HG03442 (cell line): ENCODE measurements at regions not wholly inside any gene's neighbourhood (a gene's known extent, or its start where the extent isn't known, plus 50 kb on each side); places are given as distances from the start of the nearest gene placed in this dataset.
"Not testable (repeated sequence)": the region's sequence is repeated elsewhere in the genome, so short reads cannot be mapped to it uniquely, and the experiment has no call there.

Source experiments
- ATAC-seq: cut with Tn5 transposase; IDR thresholded peaks from one replicate; pipeline ENCODE4 v1.9.1; 2021; ENCODE audit warnings: mild to moderate bottlenecking, moderate library complexity; ENCODE audit not compliant: unreplicated experiment

- no peak for ATAC-seq
These were observed 248.5 kb upstream of the ONECUT1 start for GRCh38 chr15:53038655-53038941.

GRCh38 chr15:53037904-53038654 lies 247.9 kb upstream of the ONECUT1 start:
- no peak for ATAC-seq

- ATAC-seq = no peak
These were observed 246.5 kb upstream of the ONECUT1 start for GRCh38 chr15:53036641-53037040.

GRCh38 chr15:53034767-53035245 lies 244.7 kb upstream of the ONECUT1 start:
- ATAC-seq = no peak

- ATAC-seq = no peak
These were observed 243.6 kb upstream of the ONECUT1 start for GRCh38 chr15:53033709-53034108.

GRCh38 chr15:53031469-53031868 lies 241.3 kb upstream of the ONECUT1 start:
- ATAC-seq = no peak

GRCh38 chr15:53022788-53023187 lies 232.7 kb upstream of the ONECUT1 start:
- no peak for ATAC-seq

GRCh38 chr15:53013329-53013728 lies 223.2 kb upstream of the ONECUT1 start:
- ATAC-seq = no peak

- ATAC-seq = not testable (repeated sequence)
These were observed 221.6 kb upstream of the ONECUT1 start for GRCh38 chr15:53011779-53012178.

GRCh38 chr15:53009093-53009492 lies 219.0 kb upstream of the ONECUT1 start:
- no peak for ATAC-seq

GRCh38 chr15:53000409-53000808 lies 210.3 kb upstream of the ONECUT1 start:
- ATAC-seq = no peak

- no peak for ATAC-seq
These were observed 207.0 kb upstream of the ONECUT1 start for GRCh38 chr15:52997123-52997522.

- no peak for ATAC-seq
These were observed 204.2 kb upstream of the ONECUT1 start for GRCh38 chr15:52994290-52994689.

GRCh38 chr15:52984507-52984906 lies 194.4 kb upstream of the ONECUT1 start:
- ATAC-seq = no peak

- no peak for ATAC-seq
These were observed 190.3 kb upstream of the ONECUT1 start for GRCh38 chr15:52980446-52980845.

GRCh38 chr15:52976516-52977075 lies 186.5 kb upstream of the ONECUT1 start:
- ATAC-seq = no peak

GRCh38 chr15:52975941-52976449 lies 185.9 kb upstream of the ONECUT1 start:
- no peak for ATAC-seq

- ATAC-seq = no peak
These were observed 173.7 kb upstream of the ONECUT1 start for GRCh38 chr15:52963865-52964264.

- ATAC-seq = no peak
These were observed 170.1 kb upstream of the ONECUT1 start for GRCh38 chr15:52960283-52960682.

GRCh38 chr15:52943746-52944145 lies 153.6 kb upstream of the ONECUT1 start:
- ATAC-seq = no peak

GRCh38 chr15:52936489-52936888 lies 146.4 kb upstream of the ONECUT1 start:
- no peak for ATAC-seq

- ATAC-seq = no peak
These were observed 135.0 kb upstream of the ONECUT1 start for GRCh38 chr15:52925130-52925529.

- ATAC-seq = no peak
These were observed 134.5 kb upstream of the ONECUT1 start for GRCh38 chr15:52924630-52925029.
